NCI-H510A (cell line): ENCODE measurements at regions not wholly inside any gene's neighbourhood (a gene's known extent, or its start where the extent isn't known, plus 50 kb on each side); places are given as distances from the start of the nearest gene placed in this dataset.
A peak's percentile ranks its signal among the peaks of the same experiment; 100 is the strongest.

ENCODE experiments used
- DNase-seq: peaks from one replicate; lab custom pipeline; 2025; lab: John Stamatoyannopoulos, UW

GRCh38 chr15:29364426-29365078 is 94.9 kb upstream of the NSMCE3 start:
- no peak for DNase-seq

DNA sequence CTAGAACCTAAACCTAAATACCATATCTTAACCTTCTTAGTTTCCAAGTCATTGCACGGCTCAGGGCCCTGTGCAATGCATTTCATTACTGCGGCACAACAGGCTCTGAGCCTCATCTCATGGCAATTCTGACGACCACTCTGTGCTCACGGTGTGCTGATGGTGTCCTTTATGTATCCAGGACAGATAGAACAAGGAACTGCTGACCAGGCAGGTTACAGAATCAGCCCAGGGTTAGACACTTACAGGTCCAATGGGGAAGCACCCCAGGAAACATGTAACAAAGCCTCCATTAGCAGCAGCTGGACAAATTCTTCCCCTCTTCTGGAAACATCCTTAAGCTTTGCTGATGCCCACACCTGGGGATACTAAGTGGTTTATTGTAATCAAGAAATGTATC is 91.9 kb upstream of the NSMCE3 start:
- DNase-seq, result no peak

DNA sequence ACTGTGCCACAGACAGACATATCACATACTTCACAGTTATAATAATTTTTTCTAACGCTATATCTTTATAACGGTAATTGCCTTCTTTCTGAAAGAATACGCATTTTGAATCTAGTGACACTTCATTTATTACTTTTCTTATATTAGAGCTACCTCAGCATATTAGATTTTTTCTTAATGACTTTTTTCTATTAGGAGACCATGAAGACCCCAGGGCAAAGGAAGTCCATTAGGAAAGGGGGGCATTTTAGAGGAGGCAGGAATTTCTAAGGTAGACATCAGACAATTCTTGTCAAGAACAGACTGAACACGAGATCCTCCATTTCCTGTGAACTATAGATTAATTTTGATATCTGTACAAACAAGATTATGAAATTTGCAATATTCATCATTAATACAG is 90.5 kb upstream of the NSMCE3 start:
- no peak for DNase-seq

DNA sequence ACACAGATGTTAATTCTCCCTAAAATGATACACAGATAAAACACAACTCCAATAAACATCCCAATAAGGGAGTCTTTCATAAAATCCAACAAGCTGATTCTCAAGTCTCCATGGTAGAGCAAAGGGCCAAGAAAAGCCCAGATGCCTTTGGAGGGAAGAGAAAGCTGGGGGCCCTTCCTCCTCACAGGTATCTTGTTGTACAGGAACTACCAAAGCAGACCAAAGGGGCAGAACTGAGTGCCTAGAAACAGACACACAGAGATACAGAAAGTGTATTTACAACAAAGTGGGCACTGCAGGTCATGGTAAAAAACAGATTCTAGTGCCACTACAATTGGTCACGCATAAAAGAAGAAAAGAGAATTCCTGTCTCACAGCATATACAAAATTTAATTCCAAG is 87.2 kb upstream of the NSMCE3 start:
- no peak for DNase-seq

DNA sequence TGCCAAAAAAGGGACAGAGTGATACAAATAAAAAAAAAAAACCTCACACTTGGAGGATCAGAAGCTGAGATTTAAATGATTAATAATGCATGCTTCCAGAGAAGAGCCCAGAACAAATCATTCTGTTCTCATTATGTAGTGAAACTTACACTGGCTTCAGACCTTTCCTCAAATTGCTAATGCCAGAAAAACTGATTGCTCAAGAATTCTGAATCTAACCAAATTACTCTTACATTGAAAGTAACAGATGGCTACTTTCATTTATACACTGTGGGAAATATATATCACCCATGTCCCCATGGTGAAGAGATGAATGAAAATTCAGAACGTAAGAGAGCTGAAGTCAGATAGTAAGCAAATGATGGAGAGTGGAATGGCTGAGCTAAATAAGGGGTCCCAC is 85.9 kb upstream of the NSMCE3 start:
- no peak for DNase-seq

DNA sequence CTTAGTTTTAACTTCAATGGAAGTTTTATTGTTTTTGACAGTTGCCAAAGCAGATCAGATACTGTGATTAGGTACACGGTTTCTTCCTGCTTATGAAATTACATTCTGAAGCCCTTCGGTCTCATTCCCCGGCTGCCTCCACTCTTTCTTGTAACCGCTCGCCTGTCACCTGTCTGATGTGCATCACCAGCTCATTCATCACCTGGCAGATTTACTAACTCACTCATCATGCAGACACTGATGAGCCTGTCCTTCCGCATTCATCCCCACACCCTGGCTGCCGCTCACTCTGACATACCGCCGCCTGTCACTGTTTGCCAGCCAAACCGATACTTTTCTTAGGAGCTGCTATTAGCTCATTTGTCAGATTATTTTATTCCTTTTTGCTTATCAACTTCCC is 82.8 kb upstream of the NSMCE3 start:
- no peak for DNase-seq

GRCh38 chr15:29349196-29349595 is 79.6 kb upstream of the NSMCE3 start:
- DNase-seq, result no peak

DNA sequence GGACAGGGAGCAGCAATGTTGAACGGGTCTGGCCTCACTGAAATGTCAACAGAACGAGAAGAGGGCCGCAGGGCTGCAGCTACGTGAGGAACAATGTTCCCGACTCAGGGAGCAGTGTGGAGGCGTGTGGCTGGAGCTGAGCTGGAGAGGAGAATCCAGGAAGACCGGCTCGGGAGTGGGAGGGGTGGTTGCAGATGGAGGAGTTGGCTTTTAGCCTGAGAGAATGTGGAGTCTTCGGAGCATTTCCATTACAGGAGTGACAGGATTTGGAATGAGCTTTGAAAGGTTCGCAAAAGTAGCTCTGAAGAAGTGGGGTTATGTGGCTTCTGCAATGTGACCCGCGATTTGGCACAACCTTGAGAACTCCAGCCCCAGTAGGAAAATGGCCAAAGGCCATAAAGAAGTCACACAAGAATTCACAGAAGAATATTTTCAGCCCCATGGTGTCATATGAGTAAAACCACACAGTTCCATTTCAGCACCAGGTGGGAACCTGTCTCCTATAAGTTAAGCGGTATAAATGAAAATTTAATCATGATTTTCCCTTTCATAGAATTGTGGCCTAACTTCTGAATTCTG is 78.8 kb upstream of the NSMCE3 start:
- no peak for DNase-seq

DNA sequence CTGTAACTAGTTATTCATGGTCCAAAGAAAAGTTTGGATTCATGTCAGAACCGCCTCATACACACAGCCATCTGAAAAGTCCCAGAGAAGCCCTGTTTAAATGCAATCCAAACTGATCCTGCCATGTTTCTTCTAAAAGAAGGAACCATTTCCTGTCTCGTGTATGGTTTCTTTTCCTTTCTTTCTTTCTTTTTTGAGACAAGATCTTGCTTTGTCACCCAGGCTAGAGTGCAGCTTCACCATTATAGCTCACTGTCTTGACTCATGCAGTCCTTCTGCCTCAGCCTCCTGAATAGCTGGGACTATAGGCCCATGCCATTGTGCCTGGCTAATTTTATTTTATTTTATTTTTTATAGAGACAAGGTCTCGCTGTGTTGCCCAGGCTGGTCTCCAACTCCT is 77.4 kb upstream of the NSMCE3 start:
- DNase-seq, result no peak

- no peak for DNase-seq
Measured at GRCh38 chr15:29345549-29346525, 76.2 kb upstream of the NSMCE3 start.

DNA sequence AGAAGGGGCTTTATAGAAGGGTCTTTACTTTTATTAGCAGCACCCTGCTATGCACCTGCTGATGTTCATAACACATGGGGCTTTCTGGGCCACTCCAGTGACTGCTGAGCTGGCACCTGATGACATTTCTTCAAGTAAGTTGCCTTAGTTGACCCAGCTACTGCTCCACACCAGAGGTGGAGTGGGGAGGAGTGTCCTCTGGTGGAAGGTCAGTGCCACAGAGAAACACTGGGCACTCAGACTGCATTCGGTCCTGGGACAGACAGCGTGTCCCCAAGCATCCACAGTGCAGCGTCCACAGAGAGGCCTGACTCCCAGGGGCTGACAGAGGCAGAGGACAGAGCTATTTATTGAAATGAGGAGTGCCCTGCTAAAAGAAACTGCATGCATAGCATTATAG is 74.9 kb upstream of the NSMCE3 start:
- DNase-seq, result no peak

DNA sequence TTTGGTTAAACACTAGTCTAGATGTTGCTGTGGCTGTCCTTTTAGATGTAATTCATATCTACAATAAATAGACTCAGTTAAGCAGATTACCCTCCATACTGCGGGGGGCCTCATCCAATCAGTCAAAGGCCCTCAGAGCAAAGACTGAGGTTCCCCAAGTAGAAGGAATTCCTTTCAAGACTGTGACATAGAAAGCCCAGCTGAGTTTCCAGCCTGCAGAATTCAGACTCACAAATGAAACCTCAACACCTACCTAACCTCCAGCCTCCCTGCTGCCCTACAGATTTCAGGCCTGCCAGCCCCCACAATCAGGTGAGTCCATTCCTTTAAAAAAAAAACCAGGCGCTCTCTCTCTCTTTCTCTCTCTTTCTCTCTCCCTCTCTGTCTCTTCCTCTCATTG is 73.6 kb upstream of the NSMCE3 start:
- no peak for DNase-seq

- no peak for DNase-seq
Measured at GRCh38 chr15:29342201-29342600, 72.6 kb upstream of the NSMCE3 start.

- DNase-seq, result no peak
Measured at GRCh38 chr15:29337156-29337959, 67.7 kb upstream of the NSMCE3 start.

DNA sequence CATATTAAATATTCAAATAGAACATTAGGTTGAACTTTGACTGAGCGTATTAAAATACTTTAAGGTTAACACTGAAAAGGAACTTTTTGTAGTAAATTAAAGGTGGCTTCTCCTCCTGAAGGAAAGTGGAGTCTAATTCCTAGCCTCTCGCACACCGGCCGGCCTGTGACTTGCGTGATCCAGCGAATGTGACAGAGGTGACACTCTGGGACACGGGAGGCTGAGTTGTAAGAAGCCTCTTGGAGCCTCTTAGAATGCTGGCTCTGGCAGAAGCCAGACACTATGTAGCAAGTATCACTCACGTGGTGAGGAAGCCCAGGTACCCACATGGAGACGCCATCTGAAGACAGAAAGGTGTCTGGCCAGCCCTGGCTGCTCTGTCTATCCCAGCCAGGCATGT is 64.9 kb upstream of the NSMCE3 start:
- DNase-seq, result no peak

GRCh38 chr15:29333261-29333660 is 63.6 kb upstream of the NSMCE3 start:
- no peak for DNase-seq

GRCh38 chr15:29331669-29332068 is 62.0 kb upstream of the NSMCE3 start:
- DNase-seq, result no peak

- no peak for DNase-seq
Measured at GRCh38 chr15:29331071-29331470, 61.4 kb upstream of the NSMCE3 start.

- DNase-seq, result no peak
Measured at GRCh38 chr15:29324746-29325145, 55.1 kb upstream of the NSMCE3 start.

- DNase-seq, result no peak
Measured at GRCh38 chr15:29323557-29323956, 53.9 kb upstream of the NSMCE3 start.

DNA sequence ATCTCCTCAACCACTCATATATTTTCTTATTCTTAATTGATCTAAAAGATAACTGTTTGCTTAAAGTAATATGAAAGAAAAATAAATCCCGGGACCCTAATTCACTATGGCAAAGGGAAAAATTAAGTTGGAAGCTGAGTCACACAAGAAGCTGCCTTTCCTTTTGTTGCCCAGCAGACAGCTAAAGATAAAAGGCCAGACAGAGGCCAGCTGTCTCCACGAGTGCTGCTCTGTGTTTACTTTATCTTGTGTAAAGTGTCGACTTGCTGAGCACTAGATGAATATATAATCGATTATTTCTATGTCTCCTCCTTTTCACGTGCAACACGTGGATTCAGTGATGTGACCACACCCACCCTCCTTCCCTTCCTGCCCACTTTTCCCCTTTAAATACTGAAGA is 52.8 kb upstream of the NSMCE3 start:
- DNase-seq, result peak; percentile 62

DNA sequence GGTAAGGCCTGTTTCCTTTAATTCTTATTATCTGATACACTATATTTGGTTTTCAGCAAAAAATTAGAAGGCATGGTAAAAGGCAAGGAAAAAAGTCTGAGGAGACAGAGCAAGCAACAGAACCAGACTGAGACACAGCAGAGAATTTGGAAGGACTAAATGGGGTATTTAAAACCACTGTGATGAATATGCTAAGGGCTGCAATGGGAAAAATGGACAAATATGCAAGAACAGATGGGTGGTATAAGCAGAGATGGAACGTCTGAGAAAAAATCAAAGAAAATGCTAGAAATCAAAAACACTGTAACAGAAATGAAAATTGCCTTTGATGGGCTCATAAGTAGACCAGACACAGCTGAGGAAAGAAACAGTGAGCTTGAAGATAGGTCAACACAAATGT is 50.8 kb upstream of the NSMCE3 start:
- no peak for DNase-seq
